ENCODE measurements at regions not wholly inside any gene's neighbourhood (a gene's known extent, or its start where the extent isn't known, plus 50 kb on each side); places are given as distances from the start of the nearest gene placed in this dataset.

- H3K9me3 ChIP-seq = peaks cover 0 to 4% (median 0%) of the 10 kb centered on the region in 4 donors
- TF ChIP-seq POLR2A (IDR thresholded peaks at IDR 0.05) (no peak), POLR2AphosphoS5 (IDR thresholded peaks at IDR 0.05) (no peak), CTCF (IDR thresholded peaks at IDR 0.05) (no peak), EP300 (IDR thresholded peaks at IDR 0.05) (no peak)
- no peaks in the 10 kb centered on the region for H3K36me3 ChIP-seq
- DNase-seq = no peak
- H3K4me1 ChIP-seq = no peaks in the 10 kb centered on the region
- WGBS, 2 donors = 74 to 77% methylated on average over 2 of the region's 2 CpGs
- intact Hi-C loops (cut with DNase I) = no loop called here
- no peak overlapping the region for H3K4me3 ChIP-seq
- H3K27ac ChIP-seq = no peak overlapping the region
- H3K27me3 ChIP-seq = no peaks in the 10 kb centered on the region
Measured at GRCh38 chr2:200170221-200170620, 136.3 kb upstream of the SPATS2L start.

GRCh38 chr2:200171731-200172482, 134.6 kb upstream of the SPATS2L start:
- DNase-seq = no peak
- Histone ChIP-seq H3K4me3 (no peak overlapping the region), H3K36me3 (no peaks in the 10 kb centered on the region), H3K9me3 (no peaks in the 10 kb centered on the region), H3K27ac (no peak overlapping the region), H3K27me3 (no peaks in the 10 kb centered on the region), H3K4me1 (no peaks in the 10 kb centered on the region)
- TF ChIP-seq EP300 (IDR thresholded peaks at IDR 0.05) (no peak), CTCF (IDR thresholded peaks at IDR 0.05) (no peak), POLR2A (IDR thresholded peaks at IDR 0.05) (no peak), POLR2AphosphoS5 (IDR thresholded peaks at IDR 0.05) (no peak)
- intact Hi-C loops (cut with DNase I) = no loop called here
- 69 to 70% methylated on average over 4 of the region's 4 CpGs for WGBS, 2 donors

- no peaks in the 10 kb centered on the region for H3K36me3 ChIP-seq
- H3K4me1 ChIP-seq = no peaks in the 10 kb centered on the region
- H3K27ac ChIP-seq = no peak overlapping the region
- H3K4me3 ChIP-seq = no peak overlapping the region
- intact Hi-C loops (cut with DNase I) = no loop called here
- no peaks in the 10 kb centered on the region for H3K9me3 ChIP-seq
- no peak for DNase-seq
- TF ChIP-seq POLR2AphosphoS5 (IDR thresholded peaks at IDR 0.05) (no peak), POLR2A (IDR thresholded peaks at IDR 0.05) (no peak), EP300 (IDR thresholded peaks at IDR 0.05) (no peak)
- H3K27me3 ChIP-seq = no peaks in the 10 kb centered on the region
- WGBS, 2 donors = 98 to 99% methylated on average over 1 of the region's 1 CpG
Measured at GRCh38 chr2:200172521-200172920, 134.0 kb upstream of the SPATS2L start.

GRCh38 chr2:200172944-200173581, 133.4 kb upstream of the SPATS2L start:
- Histone ChIP-seq H3K27me3 (no peaks in the 10 kb centered on the region), H3K9me3 (no peaks in the 10 kb centered on the region), H3K4me1 (no peaks in the 10 kb centered on the region), H3K4me3 (no peak overlapping the region), H3K27ac (no peak overlapping the region), H3K36me3 (no peaks in the 10 kb centered on the region)
- no peak for DNase-seq
- 82 to 90% methylated on average over 9 of the region's 9 CpGs for WGBS, 2 donors
- intact Hi-C loops (cut with DNase I) = no loop called here
- TF ChIP-seq POLR2A (IDR thresholded peaks at IDR 0.05) = no peak

- DNase-seq = no peak
- no peak overlapping the region for H3K4me3 ChIP-seq
- no peaks in the 10 kb centered on the region for H3K9me3 ChIP-seq
- intact Hi-C loops (cut with DNase I) = no loop called here
- 89 to 94% methylated on average over 3 of the region's 3 CpGs for WGBS, 2 donors
- H3K36me3 ChIP-seq = no peaks in the 10 kb centered on the region
- H3K27me3 ChIP-seq = no peaks in the 10 kb centered on the region
- no peak for TF ChIP-seq CTCF (IDR thresholded peaks at IDR 0.05)
- no peak for TF ChIP-seq POLR2AphosphoS5 (IDR thresholded peaks at IDR 0.05)
- TF ChIP-seq POLR2A (IDR thresholded peaks at IDR 0.05) = no peak
- no peak for TF ChIP-seq EP300 (IDR thresholded peaks at IDR 0.05)
- no peak overlapping the region for H3K27ac ChIP-seq
- H3K4me1 ChIP-seq = no peaks in the 10 kb centered on the region
Measured at GRCh38 chr2:200173691-200174090, 132.8 kb upstream of the SPATS2L start.
